CD4-positive, alpha-beta T cell treated with Interleukin-4 for 1 hour (primary cell): ENCODE measurements at regions not wholly inside any gene's neighbourhood (a gene's known extent, or its start where the extent isn't known, plus 50 kb on each side); places are given as distances from the start of the nearest gene placed in this dataset.

ENCODE experiments used
- DNase-seq, 2 donors: peaks; one replicate each; pipeline ENCODE4 v3.0.0-alpha.2; 2020 to 2022

DNA sequence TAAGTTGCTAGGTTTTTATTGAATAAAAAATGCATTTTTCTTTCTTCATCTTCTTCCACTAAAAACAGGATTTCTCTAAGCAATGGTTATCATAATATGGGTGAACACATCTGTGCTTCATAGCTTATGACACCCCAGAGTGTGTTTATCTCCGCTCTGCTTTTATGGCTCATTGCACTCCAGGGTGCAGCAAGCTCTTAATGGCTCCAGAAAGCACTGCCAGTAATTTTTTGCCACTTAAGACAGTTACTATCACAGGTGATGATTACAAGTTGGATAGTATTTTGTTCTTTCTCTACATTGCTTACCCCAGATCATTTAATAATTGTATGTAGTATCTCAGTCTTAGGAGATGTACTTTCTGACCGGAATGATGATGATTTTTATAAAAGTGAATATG lies 239.3 kb upstream of the CDH20 start:
- no peak for DNase-seq

DNA sequence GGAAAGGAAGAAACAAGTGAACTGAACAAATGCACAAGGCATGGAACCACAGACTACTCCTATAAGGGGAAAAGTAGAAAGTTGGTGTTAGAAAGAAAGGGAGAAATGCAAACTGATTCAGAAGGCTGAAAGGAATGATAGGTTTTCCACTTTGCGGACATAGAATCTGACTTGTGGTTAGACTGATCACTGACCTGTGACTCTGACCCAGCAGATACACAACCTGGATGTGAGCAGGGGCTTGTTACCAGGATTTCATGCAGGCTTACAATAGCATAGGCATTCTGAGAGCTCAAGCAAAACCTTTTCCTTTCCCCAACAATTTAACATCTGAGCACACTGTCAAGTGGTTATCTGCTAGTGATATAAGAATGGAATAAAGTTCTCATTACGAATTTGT lies 237.0 kb upstream of the CDH20 start:
- DNase-seq: no peak

DNA sequence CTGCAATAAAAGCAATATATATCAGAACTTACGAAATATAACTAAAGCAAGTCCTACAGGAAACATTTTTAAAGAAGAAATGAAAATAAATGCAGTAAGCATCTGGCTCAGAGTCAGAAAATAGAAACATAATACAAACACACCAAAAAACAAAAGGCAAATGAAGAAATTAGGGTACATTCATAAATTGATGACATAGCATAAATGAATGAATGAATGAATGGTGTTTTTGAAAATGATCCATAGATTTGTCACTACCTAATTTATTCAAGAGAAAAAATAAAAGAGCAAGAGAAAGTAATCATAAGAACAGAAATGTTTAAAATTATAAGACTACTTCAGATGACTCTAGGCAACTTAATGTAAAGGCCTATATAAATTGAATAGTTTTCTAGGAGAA lies 226.1 kb upstream of the CDH20 start:
- no peak for DNase-seq

DNA sequence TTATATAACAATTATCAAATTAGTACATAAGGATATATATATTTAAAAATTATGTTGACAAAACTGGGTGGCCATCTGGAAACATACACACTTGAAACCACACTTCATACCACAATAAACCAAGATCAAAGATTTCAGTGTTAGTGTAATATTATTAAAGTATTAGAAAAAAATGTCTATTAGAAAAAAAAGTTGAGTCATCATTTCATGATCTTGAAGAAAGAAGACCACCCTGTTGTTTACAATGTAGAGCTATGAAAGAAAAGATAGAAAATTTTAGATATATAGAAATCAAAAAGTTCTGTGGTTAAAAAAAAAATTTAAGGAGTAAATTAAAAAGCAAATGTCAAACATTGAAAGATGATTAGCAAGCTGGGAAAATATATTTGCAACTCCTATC lies 224.5 kb upstream of the CDH20 start:
- no peak for DNase-seq

DNA sequence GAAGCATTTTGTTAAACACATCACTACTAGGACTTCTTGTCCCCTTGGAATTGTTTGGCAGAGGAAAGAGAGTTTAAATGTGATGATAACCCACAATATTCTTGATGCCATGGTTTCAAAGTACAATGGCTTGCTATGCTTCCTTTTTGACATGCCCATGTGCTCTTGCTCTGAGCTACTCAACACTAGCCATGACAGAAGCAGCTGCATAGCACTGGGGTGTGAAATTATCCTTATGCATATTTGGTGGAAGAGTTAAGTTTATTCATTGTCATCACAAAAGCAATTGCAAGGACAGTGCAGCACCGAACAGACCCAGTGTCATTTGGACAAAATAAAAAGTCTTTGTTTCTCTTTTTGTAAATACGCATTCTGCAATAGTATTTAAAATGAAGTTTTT lies 209.9 kb upstream of the CDH20 start:
- DNase-seq: no peak

DNA sequence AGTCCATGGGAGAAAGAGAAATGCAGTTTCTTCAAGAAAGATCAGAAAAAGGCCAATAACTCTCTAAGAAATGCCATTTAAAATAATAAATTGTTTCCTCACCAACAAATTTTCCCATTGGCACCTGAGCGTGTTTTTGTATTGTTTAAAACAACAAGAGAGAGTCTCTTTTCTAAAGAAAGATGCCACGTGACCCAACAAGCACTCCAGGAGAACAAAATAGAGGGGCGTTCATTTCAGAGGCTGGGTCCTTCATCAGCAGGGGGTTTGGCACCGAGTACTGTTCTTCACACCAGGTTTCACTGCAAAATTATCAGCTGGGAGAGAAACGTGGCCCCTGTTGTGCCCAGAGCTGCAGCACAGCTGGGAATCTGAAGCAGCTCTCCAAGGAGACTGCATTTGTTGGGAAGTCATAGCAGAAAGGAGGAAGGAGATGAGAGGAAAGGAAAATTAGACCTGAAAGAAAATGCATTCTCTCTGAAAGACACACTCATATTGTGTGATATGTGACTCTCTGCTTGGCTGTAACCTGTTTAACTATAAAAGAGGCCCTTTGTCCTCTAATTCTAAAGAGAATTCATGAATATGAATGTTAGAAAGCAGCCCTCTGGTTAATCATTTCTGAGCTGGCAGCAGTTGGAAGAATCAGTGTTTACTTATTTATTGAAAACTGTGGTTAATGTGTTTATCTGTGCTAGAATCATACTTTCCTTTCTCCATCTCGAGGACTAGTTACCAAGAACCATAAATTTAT lies 205.3 kb upstream of the CDH20 start:
- no peak for DNase-seq

DNA sequence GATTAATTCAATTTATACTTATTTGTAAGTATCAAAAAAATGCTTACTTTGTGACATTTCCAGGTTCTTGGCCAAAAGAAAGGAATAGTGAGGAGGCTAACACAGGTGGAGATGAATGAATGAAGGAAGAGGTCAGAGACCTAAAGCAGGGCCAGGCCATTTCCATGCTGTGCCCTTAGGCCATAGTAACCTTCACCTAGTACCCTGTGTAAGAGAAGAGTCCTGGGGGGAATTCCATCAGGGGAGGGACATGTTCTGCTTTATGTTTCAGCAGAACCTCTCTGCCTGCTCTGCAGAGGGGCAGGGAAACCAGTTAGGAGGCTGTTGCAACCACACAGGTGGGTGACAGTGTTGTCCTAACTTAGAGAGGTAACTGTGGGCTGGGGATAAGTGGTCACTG lies 204.2 kb upstream of the CDH20 start:
- no peak for DNase-seq

DNA sequence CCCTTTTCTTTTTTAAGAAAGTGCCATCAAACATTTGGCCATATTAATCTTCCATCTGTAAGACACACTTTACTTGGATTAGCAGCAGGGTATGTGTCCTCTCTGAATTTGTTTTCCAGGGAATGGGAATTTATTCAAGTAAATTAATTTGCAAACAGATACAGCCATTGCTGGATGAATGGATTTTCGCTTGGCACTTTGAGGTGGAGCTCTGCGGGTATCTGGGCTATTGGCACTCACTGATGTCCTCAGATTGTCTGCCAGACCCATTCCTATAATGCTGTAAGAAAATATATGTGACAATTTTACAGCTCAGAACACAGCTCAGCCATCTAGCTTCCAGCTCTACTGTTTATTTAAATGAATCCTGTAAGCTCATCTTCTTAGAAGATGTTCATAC lies 201.2 kb upstream of the CDH20 start:
- no peak for DNase-seq

DNA sequence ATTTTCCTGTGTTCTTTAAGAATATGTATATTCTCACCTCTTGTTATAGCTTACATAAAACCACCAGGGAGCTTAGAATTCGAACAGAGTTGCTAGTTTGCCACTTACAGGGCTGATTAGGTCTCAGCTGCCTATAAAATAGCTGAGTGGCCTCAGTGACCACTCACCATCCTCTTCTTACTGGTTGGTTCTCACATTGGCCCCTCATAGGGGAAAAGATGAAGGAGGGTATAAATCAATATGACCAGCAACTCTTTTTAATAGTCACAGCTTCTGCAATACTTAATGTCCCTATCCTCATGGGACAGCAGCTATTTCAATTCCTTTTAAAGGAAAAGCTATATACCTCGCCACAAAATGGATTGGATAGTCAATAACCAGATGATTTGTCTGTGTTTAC lies 199.4 kb upstream of the CDH20 start:
- no peak for DNase-seq

DNA sequence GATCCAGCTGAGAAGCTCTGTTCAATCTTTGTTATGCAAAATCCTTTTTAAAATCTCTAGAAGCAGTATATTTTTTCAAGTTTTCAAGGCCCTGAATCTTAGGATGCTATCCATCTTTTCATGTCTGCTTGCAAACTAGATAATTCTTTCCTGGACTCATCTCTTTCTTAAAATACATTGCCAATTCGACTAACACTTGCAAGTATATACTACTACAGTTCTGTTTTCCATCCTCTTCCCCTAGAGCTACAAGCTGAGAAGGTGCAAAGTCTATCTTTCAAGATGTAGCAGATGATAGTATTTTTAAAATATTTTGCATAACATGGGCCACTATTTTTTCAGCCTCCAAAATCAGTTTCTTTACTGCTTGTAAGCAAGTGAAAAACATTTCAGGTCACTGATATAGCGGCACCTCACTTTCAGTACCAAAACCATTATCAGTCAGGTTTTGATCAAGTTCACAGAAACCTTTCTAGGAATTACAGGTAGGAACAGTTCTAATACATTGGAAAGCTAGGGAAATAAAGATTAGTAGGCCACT lies 196.4 kb upstream of the CDH20 start:
- DNase-seq: no peak

DNA sequence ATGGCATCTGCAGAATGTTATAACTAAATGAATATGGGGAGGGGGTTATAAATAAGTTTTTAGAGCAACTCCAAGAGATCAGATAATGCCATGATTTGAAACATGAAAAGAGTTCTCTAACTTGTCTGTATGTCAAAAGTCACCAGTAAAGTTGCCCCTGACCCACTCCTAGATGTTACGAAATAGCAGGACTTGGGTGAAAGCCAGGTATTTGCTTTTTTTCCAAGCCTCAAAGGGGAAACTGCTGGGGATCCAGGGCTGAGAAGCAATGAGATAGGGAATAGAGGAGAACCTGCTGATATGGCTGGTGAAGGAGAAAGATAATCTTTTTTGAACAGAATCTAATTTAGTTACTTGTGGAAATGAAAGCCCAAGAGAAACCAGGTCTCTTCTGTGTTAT lies 191.5 kb upstream of the CDH20 start:
- DNase-seq: no peak

DNA sequence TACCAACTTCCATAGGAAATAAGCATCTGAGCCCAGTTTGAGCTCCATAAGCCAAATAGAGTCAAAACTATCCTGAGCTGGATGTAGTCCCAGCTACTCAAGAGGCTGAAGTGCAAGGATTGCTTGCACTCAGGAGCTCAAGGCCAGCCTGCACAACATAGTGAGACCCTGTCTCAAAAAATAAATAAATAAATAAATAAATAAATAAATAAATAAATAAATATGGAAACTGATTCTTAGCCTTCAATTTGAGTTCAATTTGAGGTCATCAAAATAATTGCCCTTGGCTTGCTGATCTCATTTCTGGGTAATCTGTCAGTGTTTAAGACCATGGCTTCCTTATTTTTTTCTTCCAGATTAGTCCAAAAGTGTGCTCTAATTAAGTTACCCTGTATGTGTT lies 184.9 kb upstream of the CDH20 start:
- DNase-seq: no peak

DNA sequence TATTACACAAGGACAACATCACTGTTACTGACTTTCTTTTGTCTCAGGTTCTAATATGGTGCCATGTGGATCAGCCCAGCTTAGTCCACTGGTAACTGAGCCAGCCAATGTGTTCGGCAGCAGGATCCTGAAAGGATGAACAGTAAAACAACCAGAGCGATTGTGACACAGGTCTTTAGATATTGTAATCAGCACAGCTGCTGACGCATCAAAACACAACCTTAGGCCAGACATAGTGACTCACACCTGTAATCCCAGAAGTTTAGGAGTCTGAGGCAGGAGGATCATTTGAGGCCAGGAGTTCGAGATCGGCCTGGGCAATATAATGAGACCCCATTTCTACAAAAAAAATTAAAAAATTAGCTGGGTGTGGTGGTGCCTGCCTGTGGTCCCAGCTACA lies 183.4 kb upstream of the CDH20 start:
- no peak for DNase-seq

DNA sequence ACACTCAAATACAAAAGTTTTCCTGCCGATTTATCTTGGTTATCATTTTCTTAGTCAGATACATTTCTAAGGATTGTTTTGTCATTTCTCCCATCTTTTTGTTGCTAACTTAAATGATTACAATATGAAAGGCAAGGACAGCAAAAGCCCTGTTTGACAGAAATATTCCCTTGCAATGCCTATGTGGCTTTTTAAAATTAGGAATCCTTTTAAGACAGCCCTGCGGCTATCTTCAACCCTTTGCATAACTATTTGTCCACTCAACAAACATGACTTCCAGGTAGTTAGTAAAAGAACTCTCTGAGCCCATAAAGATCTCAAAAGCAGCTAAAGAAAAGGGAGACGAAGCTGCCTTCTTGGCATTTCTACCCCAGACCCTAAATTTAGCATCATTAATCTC lies 179.7 kb upstream of the CDH20 start:
- DNase-seq: no peak

DNA sequence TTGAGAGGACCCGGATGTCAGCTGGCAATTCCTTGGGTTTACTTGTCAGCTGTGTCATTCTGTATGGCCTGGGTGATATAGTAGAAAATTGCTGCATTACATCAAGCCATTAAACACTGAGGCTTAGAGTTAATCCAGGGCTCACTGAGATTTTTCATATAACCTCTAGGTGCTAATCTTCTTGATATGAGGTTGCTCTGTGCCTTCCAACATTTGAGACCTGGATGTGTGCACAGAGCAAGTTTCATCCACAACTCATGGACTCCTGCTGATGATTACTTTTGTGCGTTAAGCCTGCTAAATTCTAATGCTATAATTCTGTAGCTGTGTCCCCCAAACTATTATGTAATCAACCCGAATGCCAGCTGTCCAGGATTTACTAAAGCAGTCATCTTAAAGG lies 178.4 kb upstream of the CDH20 start:
- DNase-seq: no peak

DNA sequence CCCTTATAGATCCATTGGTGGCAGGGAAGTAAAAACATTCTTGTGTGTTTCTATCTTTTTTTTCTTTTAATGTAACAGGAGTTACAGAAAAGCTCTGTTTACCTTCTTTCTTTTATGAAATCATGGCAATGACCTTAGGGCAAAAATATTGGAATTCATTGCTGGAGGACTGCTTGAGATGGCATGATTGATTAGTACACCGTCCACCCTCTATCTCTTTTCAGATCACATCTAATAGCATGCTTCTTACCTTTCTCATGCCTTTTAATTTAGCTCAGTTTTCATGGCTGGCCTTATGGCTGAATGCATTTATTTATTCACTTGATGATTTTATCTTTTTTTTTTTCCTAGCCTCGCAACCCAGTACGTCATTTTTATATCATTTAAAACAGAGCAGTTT lies 177.6 kb upstream of the CDH20 start:
- DNase-seq: no peak

DNA sequence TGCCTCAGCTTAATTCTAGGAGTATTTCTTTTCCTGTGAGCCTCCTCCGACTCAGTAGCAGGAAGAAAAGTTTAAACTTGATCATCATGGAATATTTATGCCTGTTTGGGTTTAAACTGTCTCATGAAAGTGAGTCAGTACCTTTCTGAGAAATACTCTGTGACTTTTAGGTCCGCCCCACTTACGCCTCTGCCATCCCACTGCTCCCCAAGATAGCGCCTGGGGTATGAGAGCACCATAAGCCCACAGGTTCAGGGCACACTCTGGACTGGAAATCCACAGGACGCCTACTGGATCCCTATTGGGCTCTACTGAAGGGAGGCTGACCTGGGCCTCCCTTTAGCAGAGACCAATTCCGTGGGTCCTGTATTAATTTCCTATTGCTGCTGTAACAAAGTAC lies 175.8 kb upstream of the CDH20 start:
- no peak for DNase-seq

DNA sequence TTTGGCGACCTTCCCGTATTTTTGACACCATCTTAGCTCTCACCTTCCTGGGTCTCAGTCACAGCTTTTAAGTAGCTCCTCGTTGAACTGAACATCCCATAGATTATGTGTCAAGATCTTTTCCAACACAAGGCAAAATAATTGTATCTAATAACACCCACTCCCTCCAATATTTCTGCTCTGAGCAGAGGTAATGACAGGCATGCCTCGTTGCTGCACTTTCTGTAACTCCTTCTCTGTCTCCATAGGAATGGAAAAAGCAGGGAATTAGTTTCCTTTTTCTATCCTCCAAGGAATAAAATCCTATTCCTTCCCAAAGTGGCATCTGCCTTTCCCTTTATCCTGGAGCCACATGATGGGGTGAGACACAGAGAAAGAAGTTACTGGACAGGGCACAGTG lies 174.0 kb upstream of the CDH20 start:
- DNase-seq: no peak

DNA sequence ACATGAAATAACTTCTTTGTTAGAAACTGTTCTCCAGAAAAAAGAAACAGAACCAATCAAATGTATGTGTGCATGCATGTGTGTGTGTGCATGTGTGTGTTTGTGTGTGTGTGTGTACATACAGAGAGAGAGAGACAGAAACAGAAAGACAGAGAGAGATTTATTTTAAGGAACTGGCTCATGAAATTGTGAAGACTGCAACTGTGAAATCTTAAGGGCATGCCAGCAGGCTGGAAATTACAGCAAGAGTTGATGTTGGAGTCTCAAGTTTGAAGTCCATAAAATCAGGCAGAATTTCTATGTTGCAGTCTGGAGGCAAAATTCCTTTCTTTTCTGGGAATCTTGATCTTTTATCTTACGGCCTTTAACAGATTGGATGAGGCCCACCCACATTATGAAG lies 168.9 kb upstream of the CDH20 start:
- DNase-seq: no peak

DNA sequence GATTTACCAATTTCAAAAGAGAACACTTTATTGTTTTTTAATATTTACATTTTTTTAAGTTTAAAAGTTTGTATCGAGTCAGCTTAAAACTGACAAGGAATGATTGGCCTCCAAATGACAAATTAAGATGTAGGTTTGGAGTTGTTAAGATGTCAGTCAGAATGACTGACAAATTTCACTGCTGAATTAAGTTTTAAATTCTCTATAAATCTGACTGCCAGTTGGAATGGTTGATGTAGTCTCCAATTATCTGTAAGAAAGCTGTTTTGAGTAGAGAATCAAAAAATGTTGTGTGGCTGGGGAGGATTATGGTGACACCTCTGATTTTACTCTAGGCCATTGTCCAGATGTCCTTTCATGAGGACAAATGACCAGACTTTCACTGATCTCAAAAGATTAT lies 165.3 kb upstream of the CDH20 start:
- no peak for DNase-seq

DNA sequence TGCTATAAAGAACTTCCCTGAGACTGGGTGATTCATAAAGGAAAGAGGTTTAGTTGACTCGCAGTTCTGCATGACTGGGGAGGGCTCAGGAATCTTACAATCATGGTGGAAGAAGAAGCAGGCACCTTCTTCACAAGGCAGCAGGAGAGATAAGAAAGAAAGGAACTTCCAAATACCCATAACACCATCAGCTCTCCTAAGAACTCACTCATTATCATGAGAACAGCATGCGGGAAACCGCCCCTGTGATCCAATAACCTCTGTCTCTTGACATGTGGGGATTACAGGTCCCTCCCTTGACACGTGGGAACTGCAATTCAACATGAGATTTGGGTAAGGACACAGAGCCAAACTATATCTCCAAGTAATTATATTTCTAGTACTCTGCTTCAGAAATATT lies 163.8 kb upstream of the CDH20 start:
- DNase-seq: no peak

DNA sequence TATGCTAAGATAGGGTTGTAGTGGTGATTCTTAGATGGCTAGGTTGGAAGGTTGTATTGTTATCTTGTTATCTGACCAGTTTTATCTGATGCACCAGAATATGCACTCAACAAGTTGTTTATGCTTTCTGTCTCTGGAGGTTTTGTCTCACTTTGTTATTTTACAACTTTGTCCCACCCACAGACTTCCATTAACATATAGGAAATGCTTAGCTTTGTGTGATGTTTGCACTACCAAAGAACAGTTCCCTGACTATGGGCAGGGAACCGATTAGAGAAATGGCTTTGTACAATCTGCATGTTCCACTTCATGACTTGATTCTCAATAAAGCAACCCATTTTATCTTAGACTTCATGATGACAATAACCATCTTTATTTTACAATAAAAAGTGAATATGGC lies 160.6 kb upstream of the CDH20 start:
- no peak for DNase-seq

DNA sequence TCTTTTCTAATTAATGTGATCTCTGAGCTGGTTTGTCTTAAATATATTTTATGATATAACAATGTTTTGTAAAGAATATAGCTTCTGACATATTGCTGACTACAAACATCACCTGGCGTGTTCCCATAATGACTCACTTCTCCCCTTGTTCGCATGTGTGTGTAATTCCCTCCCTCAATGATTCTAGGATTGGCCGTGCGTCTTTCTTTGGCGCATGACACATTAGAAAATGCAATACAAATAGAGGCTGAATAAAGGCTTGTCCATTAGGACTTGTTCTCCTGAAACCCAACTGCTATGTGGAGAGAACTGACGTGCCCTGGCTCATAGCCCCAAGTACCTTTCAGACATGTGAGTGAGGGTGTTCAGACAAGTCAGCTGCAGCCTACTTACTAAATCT lies 159.7 kb upstream of the CDH20 start:
- no peak for DNase-seq

DNA sequence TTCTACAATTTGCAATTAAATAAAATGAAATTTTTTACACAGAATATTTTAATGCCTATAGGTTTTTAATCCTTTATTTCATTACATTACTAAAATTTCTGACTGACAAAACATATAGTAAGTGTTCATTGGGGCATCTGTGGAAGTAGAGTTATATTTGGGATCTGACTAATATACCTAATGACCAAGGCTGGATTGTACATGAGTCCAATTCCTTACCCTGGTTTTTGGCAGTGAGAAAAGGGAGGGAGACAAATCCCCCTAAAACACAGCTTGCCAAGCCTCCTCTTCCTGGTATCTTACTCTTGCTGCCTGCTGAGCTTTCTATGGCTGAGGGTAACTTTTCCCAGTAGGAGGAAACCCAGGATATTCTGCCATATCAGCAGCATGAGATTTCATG lies 149.4 kb upstream of the CDH20 start:
- no peak for DNase-seq

DNA sequence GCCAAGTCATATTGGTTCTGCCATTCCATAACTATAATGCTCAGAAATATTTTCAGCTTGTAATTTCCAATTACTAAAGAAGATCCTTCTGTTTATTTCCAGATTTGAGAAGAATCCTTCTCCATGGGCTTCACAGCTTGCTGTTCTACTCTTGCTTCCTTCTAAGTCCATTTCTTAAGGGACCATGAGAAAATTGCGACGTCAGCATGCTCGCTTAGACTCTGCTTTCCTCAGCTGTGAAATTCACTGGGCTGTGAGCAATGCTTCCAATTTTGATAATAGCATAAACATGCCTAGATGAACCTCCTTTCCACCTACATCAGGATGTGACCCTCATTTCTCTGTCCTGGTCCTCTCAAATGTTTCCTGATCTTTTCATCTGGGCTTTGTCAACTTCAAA lies 145.3 kb upstream of the CDH20 start:
- DNase-seq: no peak

DNA sequence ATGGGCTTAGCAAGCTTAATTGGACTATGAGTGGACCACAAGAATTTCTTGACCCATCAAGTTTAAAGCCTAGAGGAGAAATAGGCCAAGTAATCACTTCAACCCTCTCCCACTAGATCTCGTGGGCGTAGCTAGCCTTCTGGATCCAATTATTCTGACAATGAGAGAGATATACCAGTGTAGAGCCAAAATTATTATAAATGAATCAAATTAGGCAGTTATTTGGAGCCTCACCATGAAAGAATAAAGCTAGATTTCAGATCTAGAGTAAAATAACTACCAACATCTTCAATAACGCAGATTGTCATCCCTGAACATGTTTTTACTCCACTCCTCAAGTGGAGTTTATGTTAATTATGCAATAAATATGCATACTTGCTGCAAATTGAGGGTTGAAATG lies 143.9 kb upstream of the CDH20 start:
- DNase-seq: no peak
